Progenitor cell of endocrine pancreas (in vitro differentiated cells): ENCODE measurements at regions not wholly inside any gene's neighbourhood (a gene's known extent, or its start where the extent isn't known, plus 50 kb on each side); places are given as distances from the start of the nearest gene placed in this dataset.

ENCODE experiments used
- DNase-seq: peaks from one replicate; pipeline ENCODE4 v3.0.0; 2021; ENCODE audit warnings: low spot score; ENCODE audit not compliant: unreplicated experiment
- H3K27ac Mint-ChIP-seq: 2 replicates; pipeline ENCODE4 v1.8.0; 2021; ENCODE audit warnings: mild to moderate bottlenecking, moderate library complexity, mixed read lengths
- H3K27me3 Mint-ChIP-seq: 2 replicates; pipeline ENCODE4 v1.8.0; 2021; ENCODE audit warnings: mixed read lengths
- H3K36me3 Mint-ChIP-seq: 2 replicates; pipeline ENCODE4 v1.8.0; 2022; ENCODE audit warnings: mixed read lengths; ENCODE audit not compliant: insufficient read depth
- H3K4me1 Mint-ChIP-seq: 2 replicates; pipeline ENCODE4 v1.8.0; 2021; ENCODE audit warnings: low read depth, mixed read lengths
- H3K4me3 Mint-ChIP-seq: 2 replicates; pipeline ENCODE4 v1.8.0; 2021; ENCODE audit warnings: low read depth, mild to moderate bottlenecking, moderate library complexity, mixed read lengths
- H3K9me3 Mint-ChIP-seq: 2 replicates; pipeline ENCODE4 v1.8.0; 2021; ENCODE audit warnings: low read depth, mixed read lengths
- CTCF ChIP-seq: fragments of 200-600 bp; sonication (generic); IDR thresholded peaks from one replicate; pipeline ENCODE4 v1.5.0; 2021; ENCODE audit warnings: antibody characterized with exemption, mild to moderate bottlenecking; ENCODE audit not compliant: unreplicated experiment

GRCh38 chr18:34594266-34594665 lies 115.8 kb upstream of the DTNA start:
- H3K27ac Mint-ChIP-seq = peak overlapping the region; percentile 90
- H3K27me3 Mint-ChIP-seq = no peaks in the 10 kb centered on the region
- TF ChIP-seq CTCF = no peak
- no peaks in the 10 kb centered on the region for H3K9me3 Mint-ChIP-seq
- no peak overlapping the region for H3K4me3 Mint-ChIP-seq
- DNase-seq = no peak
- H3K36me3 Mint-ChIP-seq = peaks cover 1% of the 10 kb centered on the region
- H3K4me1 Mint-ChIP-seq = peaks cover 29% of the 10 kb centered on the region

GRCh38 chr18:34595690-34596089 lies 114.4 kb upstream of the DTNA start:
- Mint-ChIP-seq H3K4me3 (no peak overlapping the region), H3K9me3 (no peaks in the 10 kb centered on the region), H3K4me1 (peaks cover 27% of the 10 kb centered on the region), H3K36me3 (peaks cover 1% of the 10 kb centered on the region), H3K27me3 (no peaks in the 10 kb centered on the region), H3K27ac (no peak overlapping the region)
- DNase-seq = no peak
- peak; percentile 17 for TF ChIP-seq CTCF

- no peak for TF ChIP-seq CTCF
- peaks cover 1% of the 10 kb centered on the region for H3K36me3 Mint-ChIP-seq
- no peak overlapping the region for H3K4me3 Mint-ChIP-seq
- no peaks in the 10 kb centered on the region for H3K27me3 Mint-ChIP-seq
- H3K4me1 Mint-ChIP-seq = peaks cover 22% of the 10 kb centered on the region
- no peaks in the 10 kb centered on the region for H3K9me3 Mint-ChIP-seq
- DNase-seq = no peak
- H3K27ac Mint-ChIP-seq = no peak overlapping the region
Observed at GRCh38 chr18:34598120-34598635, 111.9 kb upstream of the DTNA start.

GRCh38 chr18:34600158-34600557 lies 109.9 kb upstream of the DTNA start:
- no peak for DNase-seq
- Mint-ChIP-seq H3K9me3 (no peaks in the 10 kb centered on the region), H3K36me3 (peaks cover 1% of the 10 kb centered on the region), H3K27me3 (no peaks in the 10 kb centered on the region), H3K4me1 (peaks cover 6% of the 10 kb centered on the region), H3K4me3 (no peak overlapping the region), H3K27ac (no peak overlapping the region)
- TF ChIP-seq CTCF = no peak

- H3K36me3 Mint-ChIP-seq = peaks cover 1% of the 10 kb centered on the region
- H3K27me3 Mint-ChIP-seq = no peaks in the 10 kb centered on the region
- no peak for TF ChIP-seq CTCF
- H3K27ac Mint-ChIP-seq = no peak overlapping the region
- no peak overlapping the region for H3K4me3 Mint-ChIP-seq
- no peak for DNase-seq
- no peaks in the 10 kb centered on the region for H3K9me3 Mint-ChIP-seq
- peaks cover 3% of the 10 kb centered on the region for H3K4me1 Mint-ChIP-seq
Observed at GRCh38 chr18:34600874-34601656, 109.0 kb upstream of the DTNA start.
